Epithelial cell of esophagus (primary cell): ENCODE measurements at regions not wholly inside any gene's neighbourhood (a gene's known extent, or its start where the extent isn't known, plus 50 kb on each side); places are given as distances from the start of the nearest gene placed in this dataset.
A peak's percentile ranks its signal among the peaks of the same experiment; 100 is the strongest.

Experiments used
- DNase-seq: peaks from one replicate; pipeline ENCODE4 v3.0.0; 2010; ENCODE audit warnings: low read depth
- H3K4me3 ChIP-seq: 2 replicates; pipeline ENCODE4 v1.5.1; 2011; ENCODE audit warnings: mild to moderate bottlenecking, low read length, control low read depth
- TF ChIP-seq, protein P1 (sequence below): IDR thresholded peaks from 2 replicates; pipeline ENCODE4 v1.5.1; 2011; ENCODE audit warnings: low read depth, mild to moderate bottlenecking, low read length, control low read depth, inconsistent platforms; ENCODE audit not compliant: insufficient read depth; ENCODE audit errors: missing control alignments

DNA sequence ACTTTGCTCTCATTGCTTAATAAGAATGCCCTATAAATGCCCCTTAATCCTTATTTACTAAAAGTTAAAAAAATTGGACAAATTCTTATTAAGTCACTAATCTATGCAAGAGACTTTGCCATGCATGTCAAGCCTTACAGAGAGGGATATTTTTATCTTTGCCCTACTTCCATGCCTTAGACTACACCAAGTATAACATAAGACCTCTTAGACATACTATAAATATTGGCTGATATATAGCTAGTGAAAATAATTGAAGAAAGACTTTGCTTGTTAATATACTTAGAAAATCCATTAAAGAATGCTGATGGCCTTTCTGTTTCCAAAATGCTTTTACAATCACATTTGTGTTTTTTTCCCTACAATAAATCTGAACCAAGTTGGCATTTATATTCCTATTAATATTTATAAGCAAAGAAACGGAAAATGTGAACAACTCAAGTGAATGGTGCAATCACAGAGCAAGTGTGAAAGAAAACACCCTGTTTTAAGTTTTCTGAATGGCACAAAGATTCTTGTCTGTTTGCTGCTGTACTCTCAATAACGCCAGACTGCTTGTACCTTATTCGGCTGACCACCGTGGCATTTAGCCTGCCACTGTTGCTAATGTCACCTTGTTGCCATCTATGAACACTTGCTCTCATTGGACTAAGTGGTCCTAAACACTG, 105.0 kb downstream of the MC4R start:
- DNase-seq: no peak
- H3K4me3 ChIP-seq: no peak overlapping the region
- TF ChIP-seq, protein P1, sequence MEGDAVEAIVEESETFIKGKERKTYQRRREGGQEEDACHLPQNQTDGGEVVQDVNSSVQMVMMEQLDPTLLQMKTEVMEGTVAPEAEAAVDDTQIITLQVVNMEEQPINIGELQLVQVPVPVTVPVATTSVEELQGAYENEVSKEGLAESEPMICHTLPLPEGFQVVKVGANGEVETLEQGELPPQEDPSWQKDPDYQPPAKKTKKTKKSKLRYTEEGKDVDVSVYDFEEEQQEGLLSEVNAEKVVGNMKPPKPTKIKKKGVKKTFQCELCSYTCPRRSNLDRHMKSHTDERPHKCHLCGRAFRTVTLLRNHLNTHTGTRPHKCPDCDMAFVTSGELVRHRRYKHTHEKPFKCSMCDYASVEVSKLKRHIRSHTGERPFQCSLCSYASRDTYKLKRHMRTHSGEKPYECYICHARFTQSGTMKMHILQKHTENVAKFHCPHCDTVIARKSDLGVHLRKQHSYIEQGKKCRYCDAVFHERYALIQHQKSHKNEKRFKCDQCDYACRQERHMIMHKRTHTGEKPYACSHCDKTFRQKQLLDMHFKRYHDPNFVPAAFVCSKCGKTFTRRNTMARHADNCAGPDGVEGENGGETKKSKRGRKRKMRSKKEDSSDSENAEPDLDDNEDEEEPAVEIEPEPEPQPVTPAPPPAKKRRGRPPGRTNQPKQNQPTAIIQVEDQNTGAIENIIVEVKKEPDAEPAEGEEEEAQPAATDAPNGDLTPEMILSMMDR: no peak

DNA sequence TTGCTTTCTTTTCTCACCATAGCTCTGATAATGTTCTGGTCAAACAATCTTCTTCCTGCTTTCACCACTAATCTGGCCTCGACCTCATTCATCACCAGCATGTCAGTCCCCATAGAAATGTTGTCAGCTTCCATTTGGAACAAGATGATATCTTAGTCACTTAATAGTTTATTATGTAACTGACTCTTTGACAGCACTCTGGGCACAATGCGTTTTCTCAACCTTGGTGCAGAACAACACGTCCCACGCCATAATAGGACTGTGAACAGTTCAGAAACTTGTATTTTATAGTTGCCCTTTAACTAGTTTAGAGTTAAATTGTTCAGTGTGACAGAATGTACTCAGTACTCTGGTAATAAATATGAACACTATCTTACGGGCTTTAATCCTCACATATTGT, 106.0 kb downstream of the MC4R start:
- TF ChIP-seq, protein P1: no peak
- DNase-seq: no peak
- no peak overlapping the region for H3K4me3 ChIP-seq

DNA sequence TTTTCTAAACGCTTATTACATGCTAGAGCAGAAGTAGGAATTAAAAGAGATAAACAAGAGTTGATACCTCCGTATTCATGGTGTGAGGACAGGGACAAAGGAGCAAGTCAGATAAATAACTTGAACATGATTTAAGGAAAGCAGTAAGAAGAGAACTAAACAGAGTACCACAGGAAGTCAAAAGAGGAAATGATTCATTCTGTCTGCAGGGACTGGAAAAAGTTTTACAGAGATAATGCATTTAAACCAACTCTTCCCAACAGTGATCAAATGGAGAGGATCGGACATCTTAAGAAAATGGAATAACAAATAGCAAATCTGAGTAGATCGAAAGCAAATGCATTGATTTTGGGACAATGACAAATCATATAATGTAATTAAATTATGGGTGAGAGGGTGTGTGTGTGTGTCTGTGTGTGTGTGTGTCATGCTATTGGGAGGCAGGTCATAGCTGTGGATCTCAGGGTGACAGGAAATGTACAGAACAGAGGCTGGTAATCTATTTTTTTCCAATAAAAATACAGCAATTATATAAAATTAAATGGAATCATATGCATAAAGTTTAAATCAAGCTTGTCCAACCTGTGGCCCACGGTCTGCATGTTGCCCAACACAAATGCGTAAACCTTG, 113.4 kb downstream of the MC4R start:
- no peak overlapping the region for H3K4me3 ChIP-seq
- DNase-seq: peak; percentile 11

DNA sequence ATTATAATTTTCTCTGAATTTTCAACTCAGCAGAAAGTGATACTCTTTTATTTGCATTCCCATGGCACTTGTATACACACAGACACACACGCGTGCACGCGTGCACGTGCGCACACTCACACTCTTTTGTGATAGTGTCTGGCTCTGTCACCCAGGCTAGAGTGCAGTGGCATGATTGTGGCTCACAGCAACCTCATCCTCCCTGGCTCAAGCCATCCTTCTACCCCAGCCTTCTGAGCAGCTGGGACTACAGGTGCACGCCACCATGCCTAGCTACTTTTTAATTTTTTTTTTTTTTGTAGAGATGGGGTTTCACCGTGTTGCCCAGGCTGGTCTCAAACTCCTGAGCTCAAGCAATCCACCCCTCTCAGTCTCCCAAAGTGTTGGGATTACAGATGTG, 123.2 kb downstream of the MC4R start:
- no peak overlapping the region for H3K4me3 ChIP-seq
- DNase-seq: no peak
- TF ChIP-seq, protein P1: no peak

More for the DNA sequence above, 113.4 kb downstream of the MC4R start:
- TF ChIP-seq, protein P1: no peak

DNA sequence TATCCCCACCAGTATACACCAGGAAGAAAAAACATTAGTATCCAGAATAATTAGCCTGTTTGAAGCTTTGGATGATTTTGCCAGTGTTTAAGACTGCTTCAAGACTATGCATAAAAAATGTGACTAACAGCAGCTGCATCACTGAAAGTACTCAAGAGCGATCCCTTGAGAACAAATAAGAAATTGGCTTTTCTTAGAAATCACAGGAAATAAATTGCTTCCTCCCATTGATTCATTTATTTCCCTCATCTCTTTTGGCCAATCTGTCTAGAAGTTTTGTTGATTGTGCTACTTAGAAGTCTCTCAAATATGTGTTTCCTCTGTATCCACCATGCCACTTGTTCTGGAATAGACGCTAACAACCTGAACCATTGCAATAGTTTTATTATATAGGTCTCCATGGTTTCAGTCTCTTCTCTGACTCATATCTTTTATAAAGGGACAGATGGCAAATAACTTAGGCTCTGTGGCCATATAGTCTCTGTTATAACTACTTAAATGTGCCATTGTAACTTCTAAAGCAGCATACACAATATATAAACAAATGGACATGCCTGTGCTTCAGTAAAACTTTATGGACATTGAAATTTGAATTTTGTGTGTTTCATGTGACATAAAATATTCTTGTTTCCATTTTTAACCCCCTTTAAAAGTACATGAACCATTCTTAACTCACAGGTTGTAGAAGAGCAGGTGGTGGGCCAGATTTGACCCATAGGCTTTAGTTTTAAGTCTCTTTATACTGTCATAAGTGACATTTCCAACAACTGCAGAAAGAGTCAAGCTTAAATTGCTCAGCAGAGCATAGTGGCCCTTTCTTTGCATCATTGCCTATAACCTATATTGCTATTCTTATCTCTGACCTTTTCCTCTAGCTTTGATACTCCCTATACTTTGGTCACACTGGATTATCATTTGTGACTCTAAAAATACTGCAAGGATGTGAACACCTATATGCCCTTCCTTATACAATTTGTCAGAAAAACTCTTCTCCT, 123.9 kb downstream of the MC4R start:
- H3K4me3 ChIP-seq: no peak overlapping the region
- no peak for DNase-seq
- TF ChIP-seq, protein P1: no peak

DNA sequence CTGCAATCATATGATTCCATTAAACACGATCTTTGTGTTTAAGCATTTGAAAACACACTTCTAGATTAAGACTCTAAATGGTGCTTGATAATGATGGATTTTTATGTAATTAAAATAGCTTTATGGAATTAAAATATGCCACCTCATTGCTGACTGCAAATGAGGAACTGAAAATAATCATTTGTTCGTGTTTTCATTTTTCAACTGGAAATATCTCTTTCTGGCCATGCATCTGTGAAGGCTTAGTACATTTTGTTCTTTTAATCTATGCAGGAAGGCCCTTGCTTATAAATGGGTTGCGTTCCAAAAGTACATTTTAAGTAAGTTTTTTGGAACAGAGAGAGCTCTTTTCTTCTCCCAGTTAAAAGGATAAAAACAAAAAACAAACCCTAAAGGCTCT, 125.5 kb downstream of the MC4R start:
- DNase-seq: no peak
- H3K4me3 ChIP-seq: no peak overlapping the region
- TF ChIP-seq, protein P1: no peak
